ENCODE measurements at regions not wholly inside any gene's neighbourhood (a gene's known extent, or its start where the extent isn't known, plus 50 kb on each side); places are given as distances from the start of the nearest gene placed in this dataset.

GRCh38 chr6:153465050-153465449, 334.0 kb upstream of the RGS17 start:
- TF ChIP-seq CTCF (IDR thresholded peaks at IDR 0.05), result no peak
- no peak for TF ChIP-seq EZH2 (IDR thresholded peaks at IDR 0.05; ENCODE audit: borderline replicate concordance, insufficient read depth, low read depth, low read length, poor library complexity, severe bottlenecking)
